GM21528 (cell line): ENCODE measurements at regions not wholly inside any gene's neighbourhood (a gene's known extent, or its start where the extent isn't known, plus 50 kb on each side); places are given as distances from the start of the nearest gene placed in this dataset.
"Not testable (repeated sequence)": the region's sequence is repeated elsewhere in the genome, so short reads cannot be mapped to it uniquely, and the experiment has no call there.

ENCODE experiments used
- ATAC-seq: cut with Tn5 transposase; IDR thresholded peaks from one replicate; pipeline ENCODE4 v1.9.1; 2021; ENCODE audit warnings: mild to moderate bottlenecking, moderate library complexity; ENCODE audit not compliant: unreplicated experiment, low FRiP score

DNA sequence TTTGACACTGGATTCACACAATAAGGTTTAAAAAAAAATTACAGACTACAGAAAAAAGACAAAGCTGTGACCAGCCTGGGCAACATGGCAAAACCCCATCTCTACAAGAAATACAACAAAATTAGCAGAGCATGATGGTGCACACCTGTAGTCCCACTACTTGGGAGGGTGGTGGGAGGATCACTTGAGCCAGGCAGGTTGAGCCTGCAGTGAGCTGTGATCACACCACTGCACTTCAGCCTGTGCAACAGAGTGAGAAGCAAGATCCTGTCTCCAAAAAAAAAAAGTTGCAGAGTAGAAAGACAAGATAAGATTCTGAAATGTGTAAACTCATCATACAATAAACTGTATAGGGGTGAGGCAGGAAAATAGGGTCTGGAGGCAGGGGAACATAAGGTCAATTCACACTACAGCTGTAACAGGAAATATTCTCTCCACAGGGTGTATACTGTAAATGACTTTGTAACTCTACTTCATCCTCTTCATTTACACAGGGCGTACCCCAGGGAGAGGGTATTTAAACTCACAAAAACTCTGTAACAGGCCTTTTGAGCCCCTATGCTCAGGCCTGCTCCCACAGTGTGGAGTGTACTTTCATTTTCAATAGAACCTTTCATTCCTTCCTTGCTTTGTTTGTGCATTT is 112.6 kb upstream of the MAPK10 start:
- ATAC-seq = no peak

DNA sequence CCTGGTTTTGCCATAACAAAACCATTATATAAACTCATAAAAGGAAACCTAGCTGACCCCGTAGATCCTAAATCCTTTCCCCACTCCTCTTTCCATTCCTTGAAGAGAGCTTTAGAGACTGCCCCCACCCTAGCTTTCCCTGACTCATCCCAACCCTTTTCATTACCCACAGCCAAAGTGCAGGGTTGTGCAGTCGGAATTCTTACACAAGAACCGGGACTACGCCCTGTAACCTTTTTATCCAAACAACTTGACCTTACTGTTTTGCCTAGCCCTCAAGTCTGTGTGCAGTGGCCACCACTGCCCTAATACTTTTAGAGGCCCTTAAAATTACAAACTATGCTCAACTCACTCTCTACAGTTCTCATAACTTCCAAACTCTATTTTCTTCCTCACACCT is 116.0 kb upstream of the PTPN13 start:
- not testable (repeated sequence) for ATAC-seq

DNA sequence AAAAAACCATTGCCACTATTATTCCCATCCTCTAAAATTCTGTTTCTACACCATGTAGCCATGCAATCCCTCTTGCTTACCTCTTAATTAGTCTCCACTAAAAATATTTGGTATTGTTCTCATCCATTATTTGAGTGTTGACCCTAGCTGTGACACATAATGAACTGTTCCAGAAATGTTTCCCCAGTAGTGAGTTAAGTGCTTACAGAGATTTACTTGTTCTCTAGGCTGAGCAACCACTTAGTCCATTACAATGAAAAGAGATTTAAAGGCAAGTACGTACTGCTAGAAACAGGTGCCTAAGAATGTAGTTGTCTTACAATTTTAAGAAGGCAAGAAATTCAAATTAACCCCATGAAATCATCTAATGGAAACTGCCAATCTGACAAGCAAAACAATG is 112.7 kb upstream of the PTPN13 start:
- no peak for ATAC-seq

DNA sequence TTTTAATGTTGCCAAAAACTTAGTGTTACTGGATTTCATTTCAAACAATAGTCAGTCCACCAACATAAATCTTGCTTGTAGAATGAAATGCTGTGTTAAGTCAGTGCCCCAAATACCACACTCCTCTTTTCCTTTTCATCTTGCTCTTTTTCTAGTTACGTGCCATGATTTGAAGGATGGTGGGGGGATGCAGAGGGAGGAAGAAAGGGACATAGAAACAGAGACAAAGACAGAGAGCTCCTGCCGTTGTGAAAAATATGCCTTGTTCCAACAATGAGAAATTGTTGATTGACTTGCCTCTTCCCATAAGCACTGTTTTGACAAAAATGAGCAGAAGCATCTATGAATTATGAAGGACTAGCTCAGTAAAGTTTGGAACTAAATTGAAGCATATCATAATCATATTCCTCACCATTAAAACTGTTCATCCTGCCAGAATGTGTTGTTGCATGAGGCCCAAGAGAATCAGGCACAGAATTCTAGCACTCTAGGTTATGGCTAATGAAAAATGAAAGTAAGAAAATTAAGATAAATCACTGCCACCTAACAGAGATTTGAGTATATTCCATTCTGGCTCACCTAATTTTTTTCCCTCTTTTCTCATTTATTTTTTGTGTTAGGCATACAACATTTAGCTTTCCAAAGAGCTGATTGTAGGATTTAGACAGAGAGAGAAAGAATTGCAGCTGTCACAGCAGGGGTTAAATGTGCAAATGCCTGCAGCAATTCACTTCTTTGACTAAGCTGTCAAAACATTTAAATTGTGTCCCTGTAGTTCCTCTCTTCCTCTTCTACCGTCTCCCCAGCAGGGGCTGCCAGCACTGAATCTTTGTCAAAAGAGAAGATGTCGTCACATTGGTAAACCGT is 111.6 kb upstream of the PTPN13 start:
- ATAC-seq = no peak

DNA sequence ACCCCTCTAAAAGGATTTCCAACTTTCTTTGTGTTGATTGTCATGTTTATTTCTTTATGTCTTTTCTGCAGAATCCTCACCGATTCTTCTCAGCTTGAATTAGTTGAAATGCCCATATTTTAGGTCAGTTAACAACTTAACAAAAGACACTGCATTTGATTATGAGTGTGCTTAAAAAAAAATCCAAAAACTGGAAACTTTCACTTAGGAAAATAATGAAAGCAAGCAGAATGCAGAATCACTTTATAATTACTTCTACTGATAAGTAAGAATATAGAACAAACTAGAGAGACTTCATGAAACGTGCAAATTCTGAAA is 111.0 kb upstream of the PTPN13 start:
- no peak for ATAC-seq

DNA sequence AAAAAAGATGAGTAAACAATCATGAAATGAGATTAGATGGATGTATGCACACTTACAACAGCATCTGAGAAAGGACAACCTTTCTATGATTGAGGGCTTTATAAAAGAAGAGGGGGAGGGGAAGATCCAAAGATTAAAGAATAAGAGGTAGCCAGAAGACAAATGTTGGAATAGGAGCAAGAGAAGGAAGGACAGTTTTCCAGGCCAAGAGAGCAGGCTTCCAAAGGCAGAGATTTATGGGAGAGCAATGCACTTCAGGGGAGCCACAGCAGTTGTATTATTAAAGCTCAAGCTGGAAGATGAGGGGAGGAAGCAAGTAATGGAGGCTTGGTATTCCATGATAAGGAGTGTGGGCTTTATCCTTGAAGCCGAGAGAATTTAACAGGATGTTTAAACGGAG is 110.3 kb upstream of the PTPN13 start:
- no peak for ATAC-seq

DNA sequence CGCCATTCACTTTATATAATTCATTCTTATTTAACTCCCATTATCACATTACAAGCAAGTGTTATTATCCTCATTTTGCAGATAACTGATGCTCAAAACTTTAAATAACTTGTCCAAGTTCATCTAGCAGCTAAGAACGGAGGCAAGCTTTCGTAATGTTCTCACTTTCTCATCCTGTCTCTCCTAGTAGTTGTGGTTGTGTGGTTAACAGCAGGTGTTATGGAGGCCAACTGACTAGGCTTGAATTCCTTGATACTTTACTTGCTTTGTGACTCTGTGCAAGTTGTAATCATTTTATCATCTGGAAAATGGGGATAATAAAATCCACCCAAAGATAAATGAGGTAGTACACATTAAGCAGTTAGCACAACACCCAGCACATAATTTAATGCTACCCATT is 109.9 kb upstream of the PTPN13 start:
- no peak for ATAC-seq

DNA sequence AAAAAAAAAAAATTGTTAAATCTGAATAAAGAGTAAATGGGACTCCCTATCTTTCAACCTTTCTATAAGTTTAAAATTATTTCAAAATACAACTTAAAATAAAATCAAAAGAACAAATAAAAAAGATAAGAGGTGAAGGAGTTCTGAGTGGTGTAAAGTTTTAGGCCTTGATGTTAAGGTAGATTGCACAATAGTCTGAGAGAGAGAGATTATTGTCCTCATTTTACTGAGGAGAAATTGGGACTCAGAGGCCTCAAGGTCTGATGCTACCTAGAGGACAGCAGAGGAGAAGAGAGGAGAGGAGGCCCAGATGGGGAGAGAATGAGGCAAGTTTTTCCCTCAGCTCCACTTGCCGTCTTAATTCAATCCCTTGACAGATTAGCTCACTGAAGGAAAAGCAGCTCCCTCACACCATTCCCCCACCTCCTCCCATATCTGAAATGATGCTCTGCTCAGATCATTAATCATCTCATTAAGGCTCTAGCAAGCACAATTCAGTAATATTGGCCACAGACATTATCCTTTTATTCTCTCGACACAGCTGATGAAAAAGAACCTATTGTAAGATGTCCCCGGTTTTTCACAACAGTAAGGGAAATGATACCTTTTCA is 106.3 kb upstream of the PTPN13 start:
- ATAC-seq = no peak

DNA sequence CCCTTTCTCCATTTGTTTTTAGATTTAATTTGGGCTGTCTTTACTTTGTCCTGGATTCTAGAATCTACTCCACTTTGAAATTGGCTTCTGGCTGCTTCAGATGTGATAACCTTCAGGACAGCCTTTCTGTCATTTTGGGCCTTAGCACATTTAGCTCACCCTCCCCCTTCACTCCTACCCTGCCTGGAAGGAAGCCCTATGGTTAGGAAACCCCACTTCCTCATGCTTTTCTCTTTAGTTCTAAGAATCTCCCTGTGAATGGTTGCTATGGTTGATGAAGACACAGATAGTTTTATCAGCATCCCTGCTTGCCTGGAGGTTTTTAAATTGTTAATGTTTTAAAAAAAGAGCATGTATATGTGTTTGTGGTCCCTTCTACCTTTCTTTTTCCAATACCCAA is 100.7 kb upstream of the PTPN13 start:
- no peak for ATAC-seq

DNA sequence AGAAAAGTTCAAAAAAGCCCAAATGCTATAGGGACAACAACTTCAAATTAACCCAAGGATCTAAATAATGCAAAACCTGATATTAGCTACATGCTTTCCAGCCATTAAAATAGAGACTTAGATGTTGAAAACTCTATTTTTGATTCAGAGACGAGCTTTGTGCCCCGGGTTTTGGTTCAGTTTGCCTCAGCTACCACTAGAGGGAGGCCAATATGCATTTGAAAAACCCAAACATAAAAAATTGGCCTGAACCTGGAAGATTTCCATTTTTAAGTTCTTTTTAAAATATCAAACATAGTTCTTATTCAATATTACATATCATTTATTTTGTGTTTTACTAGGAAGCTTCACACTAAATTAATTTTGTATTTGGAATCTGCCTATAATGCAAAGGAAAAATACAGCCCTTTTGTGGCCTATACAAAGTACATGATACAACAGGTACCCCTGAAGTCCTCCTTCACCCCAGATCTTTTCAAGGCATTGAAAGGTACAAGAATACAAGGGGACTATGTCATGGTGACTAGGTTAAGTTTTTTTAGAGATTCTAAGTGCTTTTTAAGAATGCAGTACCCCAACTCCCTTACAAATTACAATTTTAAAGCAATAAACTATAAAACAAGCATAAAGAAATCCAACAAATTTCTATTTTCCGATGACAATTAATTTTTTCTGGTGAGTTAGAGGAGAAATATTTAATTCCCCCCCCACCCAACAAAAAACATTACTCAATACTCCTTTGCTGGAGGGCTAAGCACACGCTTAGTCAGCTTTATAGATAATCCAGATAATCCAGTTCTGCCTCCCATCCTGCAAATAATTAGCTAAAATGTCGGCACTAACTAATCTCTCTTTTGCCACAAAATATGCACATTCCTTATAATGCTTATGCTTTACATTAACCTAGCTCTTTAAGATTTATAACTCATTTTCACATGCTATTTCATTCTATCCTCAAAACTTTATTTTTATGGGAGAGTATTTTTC is 97.7 kb upstream of the PTPN13 start:
- no peak for ATAC-seq

DNA sequence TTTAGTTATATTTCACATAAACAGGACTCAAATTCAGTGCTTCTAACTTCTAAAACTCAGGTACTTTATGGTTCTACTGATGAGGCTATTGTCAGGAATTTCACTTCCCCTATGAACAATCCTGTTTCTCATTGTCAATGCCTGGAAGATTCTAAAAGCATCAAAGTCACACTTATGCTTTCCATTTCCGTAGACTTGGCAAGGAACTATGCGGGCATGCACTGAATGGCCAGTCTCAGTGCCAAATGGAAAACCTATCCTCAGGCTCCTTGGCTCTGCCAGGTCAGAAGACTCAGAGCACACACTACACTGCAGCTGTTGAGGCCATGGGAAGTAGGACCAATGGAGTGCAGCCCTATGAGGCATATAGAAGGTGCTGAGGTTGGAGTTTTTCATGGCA is 97.0 kb upstream of the PTPN13 start:
- no peak for ATAC-seq

DNA sequence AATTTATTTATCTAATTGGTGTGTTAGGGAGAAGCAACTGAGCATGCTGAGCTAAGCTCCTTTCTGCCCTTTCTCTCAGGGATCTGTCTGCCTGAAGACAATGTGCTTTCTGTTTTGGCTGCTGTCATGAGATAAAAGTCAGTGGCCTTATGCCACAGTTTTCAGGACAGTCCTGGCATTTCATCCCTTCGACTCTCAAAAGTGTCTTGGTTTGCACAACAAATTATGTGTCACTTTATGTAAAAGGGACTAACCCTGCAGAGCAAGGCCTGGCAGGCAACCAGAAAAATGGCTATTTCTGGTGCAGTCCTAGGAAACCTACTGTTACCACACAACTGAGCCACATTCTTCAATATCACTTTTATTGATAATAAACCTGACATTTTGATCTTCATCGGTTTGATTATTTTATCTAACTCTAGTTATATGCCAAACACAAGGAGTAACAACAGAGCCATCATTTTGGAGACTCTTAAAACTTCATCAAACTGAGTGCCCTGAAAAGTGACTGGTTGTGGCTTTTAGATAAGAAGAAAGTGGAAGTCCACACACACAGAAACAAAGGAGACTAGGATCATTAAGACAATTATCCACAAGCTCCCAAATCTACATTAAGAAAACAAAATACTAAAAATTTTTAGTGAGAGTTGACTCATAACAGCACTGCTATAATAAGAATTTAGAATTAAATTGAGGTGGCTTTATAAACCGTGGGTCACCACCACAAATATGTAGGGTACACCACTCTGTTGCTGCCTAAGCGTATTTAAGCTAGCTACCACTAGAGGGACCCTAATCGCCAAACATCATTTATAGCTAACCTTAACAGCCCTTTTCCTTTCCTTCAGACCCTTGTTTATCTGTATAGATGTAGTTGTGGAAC is 95.9 kb upstream of the PTPN13 start:
- peak; percentile 86 for ATAC-seq

DNA sequence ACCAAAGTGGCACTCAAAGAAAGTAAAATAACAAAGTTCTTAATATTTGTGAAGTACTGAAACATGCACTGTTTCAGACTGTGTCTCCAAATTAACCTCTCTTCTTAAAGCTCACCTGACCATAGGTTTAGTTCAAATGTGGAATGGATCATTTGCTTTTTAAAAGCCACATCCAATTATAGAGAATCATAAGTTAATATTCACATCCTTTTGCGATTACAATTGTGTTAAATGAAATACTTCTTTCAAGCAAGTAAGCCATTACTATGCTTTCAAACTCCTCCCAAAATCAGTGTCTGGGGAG is 95.3 kb upstream of the PTPN13 start:
- ATAC-seq = peak; percentile 12

DNA sequence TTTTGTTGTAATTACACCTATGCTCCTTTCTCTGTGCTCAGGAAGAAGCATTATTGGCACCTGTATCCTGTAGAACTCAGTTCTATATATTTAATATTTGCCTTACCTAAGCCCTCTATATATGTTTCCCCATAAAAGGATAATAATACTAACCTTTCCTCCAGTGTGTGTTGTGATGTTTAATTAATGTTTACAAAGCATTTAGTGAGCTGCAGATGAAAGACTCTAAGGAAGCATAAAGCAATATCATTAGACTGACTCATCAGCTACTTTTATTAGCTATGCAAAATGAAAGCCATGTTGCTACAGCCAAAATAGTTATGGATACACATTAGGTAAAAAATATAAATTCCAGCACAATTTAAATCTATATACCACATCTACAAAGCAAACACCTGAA is 93.6 kb upstream of the PTPN13 start:
- no peak for ATAC-seq

DNA sequence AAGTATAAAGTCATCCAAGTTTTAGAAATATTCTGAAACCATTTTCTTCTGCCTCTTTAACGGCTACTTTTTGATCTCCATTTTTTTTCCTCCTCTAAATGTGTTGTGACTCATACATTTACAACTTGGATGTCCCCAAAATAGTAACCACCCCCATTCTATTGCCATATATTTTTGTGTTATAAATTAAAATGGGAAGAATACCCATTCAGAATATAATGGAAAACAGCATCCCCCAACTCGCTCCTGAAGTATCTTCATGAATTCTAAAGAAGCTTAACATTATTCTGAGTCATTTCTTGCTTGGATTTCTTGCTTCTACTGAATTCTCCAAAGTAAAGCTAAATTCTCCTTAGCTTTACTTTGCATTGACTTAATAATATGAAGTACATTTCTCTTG is 92.0 kb upstream of the PTPN13 start:
- ATAC-seq = no peak

DNA sequence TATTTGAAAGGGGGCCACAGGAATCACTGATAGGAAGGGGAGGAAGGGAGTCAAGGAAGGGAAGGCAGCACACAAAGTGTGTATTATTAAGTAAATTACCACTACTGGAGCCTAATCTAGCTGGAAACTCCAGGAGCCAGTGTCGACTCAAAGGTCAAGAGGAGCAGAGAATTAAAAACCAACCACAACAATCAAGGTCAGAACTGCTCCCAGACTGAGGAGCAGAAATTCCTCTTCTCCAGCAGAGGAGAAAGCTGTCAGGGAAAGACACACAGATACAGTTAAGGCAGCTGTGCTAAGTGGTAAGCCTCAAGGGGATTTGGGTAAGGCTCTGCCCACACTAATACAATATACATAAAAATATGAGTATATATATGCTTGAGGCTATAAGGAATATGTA is 87.5 kb upstream of the PTPN13 start:
- ATAC-seq = no peak

DNA sequence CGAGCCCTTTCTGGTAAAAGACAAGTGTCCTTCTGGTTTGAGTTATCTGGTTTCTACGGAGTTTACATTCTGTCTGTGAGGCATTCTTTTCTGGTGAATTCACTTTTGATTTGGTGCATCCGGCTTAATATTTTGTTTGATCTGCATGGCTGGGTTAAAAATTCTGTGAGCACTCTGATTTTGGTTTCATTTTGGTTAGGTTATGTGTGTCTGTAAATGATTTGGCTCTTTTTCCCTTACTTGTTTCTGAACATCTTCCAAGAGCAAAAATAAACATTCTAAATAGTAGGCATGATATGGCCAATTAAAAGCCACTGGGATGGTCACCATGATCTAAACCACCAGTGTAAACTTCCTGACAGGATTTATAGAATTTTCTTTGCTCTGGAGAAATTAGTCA is 85.7 kb upstream of the PTPN13 start:
- ATAC-seq = no peak

DNA sequence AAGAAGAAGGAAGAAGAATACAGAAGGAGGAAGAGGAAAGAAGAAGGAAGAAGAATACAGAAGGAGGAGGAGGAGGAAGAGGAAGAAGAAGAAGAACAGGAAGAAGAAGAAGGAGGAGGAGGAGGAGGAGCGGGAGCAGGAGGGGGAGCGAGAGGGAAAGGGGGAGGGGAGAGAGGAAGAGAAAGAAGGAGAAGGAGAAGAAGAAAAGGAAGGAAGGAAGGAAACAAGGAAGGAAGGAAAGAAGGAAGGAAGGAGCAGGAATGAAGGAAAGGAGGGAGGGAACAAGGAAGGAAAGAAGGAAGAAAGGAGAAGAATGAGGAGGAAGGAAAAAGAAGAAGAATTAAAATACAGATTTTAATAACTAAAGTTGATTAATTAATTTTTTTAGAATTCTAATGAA is 82.5 kb upstream of the PTPN13 start:
- no peak for ATAC-seq

DNA sequence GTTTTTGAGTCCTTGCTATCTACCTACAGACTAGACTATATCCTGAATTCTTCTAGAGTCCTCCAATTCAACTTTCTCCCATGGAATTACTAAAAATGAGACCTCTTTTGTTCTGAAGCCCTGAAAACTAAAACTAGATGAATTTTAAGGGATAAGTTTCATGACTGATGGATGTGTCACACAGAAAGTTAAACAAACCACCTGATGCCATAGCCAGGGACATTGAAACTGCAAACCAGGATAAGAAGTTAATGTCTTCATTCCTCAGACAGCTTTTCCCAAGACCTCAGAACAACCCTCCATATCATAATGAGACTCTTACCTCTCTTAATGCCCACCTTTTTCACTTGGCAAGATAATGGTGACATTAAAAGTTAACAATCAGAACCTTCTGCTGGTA is 81.5 kb upstream of the PTPN13 start:
- no peak for ATAC-seq

DNA sequence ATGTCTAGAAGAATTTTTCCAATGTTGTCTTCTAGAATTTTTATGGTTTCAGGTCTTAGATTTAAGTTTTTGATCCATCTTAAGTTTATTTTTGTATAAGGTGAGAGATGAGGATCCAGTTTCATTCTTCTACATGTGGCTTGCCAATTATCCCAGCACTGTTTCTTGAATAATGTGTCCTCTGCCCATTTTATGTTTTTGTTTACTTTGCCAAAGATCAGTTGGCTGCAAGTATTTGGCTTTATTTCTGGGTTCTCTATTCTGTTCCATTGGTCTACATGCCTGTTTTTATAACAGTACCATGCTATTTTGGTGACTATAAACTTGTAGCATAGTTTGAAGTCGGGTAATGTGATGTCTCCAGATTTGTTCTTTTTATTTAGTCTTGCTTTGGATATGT is 78.2 kb upstream of the PTPN13 start:
- not testable (repeated sequence) for ATAC-seq
